Smooth muscle cell (in vitro differentiated cells): ENCODE measurements at regions not wholly inside any gene's neighbourhood (a gene's known extent, or its start where the extent isn't known, plus 50 kb on each side); places are given as distances from the start of the nearest gene placed in this dataset.

ENCODE experiments used
- DNase-seq: peaks from one replicate; lab custom pipeline; 2025; ENCODE audit not compliant: unreplicated experiment; lab: John Stamatoyannopoulos, UW
- H2AFZ ChIP-seq: fragments of 200-600 bp; sonication (generic); 2 replicates; pipeline ENCODE4 v1.6.0; 2016; ENCODE audit warnings: antibody characterized with exemption, low read depth, mild to moderate bottlenecking
- H3F3A ChIP-seq: fragments of 200-600 bp; sonication (generic); 2 replicates; pipeline ENCODE4 v1.6.0; 2017; ENCODE audit warnings: antibody characterized with exemption, low read depth
- H3K27ac ChIP-seq: fragments of 200-600 bp; sonication (generic); 2 replicates; pipeline ENCODE4 v1.5.1; 2016; ENCODE audit warnings: low read depth, mild to moderate bottlenecking
- H3K27me3 ChIP-seq: fragments of 200-600 bp; sonication (generic); 2 replicates; pipeline ENCODE4 v1.6.1; 2016; ENCODE audit warnings: low read depth, mild to moderate bottlenecking
- H3K36me3 ChIP-seq: fragments of 200-600 bp; sonication (generic); 2 replicates; pipeline ENCODE4 v1.5.1; 2016; ENCODE audit warnings: low read depth
- H3K4me1 ChIP-seq: fragments of 200-600 bp; sonication (generic); 2 replicates; pipeline ENCODE4 v1.5.1; 2016; ENCODE audit warnings: low read depth
- H3K4me2 ChIP-seq: fragments of 200-600 bp; sonication (generic); 2 replicates; pipeline ENCODE4 v1.6.0; 2016; ENCODE audit warnings: mild to moderate bottlenecking
- H3K4me3 ChIP-seq: fragments of 200-600 bp; sonication (generic); 2 replicates; pipeline ENCODE4 v1.5.1; 2016; ENCODE audit warnings: mild to moderate bottlenecking
- H3K79me2 ChIP-seq: fragments of 200-600 bp; sonication (generic); 2 replicates; pipeline ENCODE4 v1.6.0; 2016; ENCODE audit warnings: low read depth, mild to moderate bottlenecking
- H3K9ac ChIP-seq: fragments of 200-600 bp; sonication (generic); 2 replicates; pipeline ENCODE4 v1.6.0; 2016; ENCODE audit warnings: low read depth
- H3K9me3 ChIP-seq: fragments of 200-600 bp; sonication (generic); replicated peaks from 2 replicates; pipeline ENCODE4 v1.5.1; 2016; ENCODE audit warnings: low read depth
- H4K20me1 ChIP-seq: fragments of 200-600 bp; sonication (generic); 2 replicates; pipeline ENCODE4 v1.6.0; 2016; ENCODE audit warnings: low read depth
- WGBS: methylation state at CpG from one replicate; pipeline ENCODE4 v1.1.7; 2016; ENCODE audit warnings: low lambda C conversion rate; 5-methylcytosine and 5-hydroxymethylcytosine counted together
- TF ChIP-seq, protein P1 (sequence below): fragments of 200-600 bp; sonication (generic); IDR thresholded peaks from 2 replicates; pipeline ENCODE4 v1.5.1; 2017; ENCODE audit warnings: borderline replicate concordance, mild to moderate bottlenecking, antibody characterized with exemption; ENCODE audit not compliant: insufficient read depth, poor library complexity, severe bottlenecking

DNA sequence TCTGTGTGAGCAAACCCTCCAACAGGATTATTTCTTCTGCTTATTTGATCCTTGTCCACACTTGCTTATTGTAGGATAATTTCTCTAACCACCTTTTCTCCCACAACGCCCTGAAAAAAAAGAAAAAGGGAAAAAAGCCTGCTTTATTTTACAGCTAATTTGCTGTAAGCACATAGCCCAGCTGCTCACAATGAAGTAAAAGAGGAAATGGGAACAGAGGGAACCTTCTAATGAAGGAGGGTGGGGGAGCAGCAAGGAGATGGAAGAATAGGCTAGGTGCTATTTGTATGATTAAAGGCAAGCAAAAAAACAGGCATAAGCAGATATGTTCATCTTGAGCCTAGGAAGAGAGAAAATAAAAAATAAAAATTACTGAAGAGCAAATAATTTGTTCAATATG is 331.6 kb downstream of the TXNL1 start:
- Histone ChIP-seq H3K4me3 (no peak overlapping the region), H3K36me3 (no peaks in the 10 kb centered on the region), H3K79me2 (no peaks in the 10 kb centered on the region), H4K20me1 (no peaks in the 10 kb centered on the region), H3K4me2 (no peak overlapping the region), H3F3A (no peaks in the 10 kb centered on the region), H3K9me3 (no peaks in the 10 kb centered on the region), H3K27me3 (no peaks in the 10 kb centered on the region), H3K9ac (no peak overlapping the region), H2AFZ (no peak overlapping the region), H3K27ac (no peak overlapping the region), H3K4me1 (no peaks in the 10 kb centered on the region)
- WGBS: 82% methylated on average over 1 of the region's 1 CpG
- TF ChIP-seq, protein P1, sequence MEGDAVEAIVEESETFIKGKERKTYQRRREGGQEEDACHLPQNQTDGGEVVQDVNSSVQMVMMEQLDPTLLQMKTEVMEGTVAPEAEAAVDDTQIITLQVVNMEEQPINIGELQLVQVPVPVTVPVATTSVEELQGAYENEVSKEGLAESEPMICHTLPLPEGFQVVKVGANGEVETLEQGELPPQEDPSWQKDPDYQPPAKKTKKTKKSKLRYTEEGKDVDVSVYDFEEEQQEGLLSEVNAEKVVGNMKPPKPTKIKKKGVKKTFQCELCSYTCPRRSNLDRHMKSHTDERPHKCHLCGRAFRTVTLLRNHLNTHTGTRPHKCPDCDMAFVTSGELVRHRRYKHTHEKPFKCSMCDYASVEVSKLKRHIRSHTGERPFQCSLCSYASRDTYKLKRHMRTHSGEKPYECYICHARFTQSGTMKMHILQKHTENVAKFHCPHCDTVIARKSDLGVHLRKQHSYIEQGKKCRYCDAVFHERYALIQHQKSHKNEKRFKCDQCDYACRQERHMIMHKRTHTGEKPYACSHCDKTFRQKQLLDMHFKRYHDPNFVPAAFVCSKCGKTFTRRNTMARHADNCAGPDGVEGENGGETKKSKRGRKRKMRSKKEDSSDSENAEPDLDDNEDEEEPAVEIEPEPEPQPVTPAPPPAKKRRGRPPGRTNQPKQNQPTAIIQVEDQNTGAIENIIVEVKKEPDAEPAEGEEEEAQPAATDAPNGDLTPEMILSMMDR: no peak
- no peak for DNase-seq

DNA sequence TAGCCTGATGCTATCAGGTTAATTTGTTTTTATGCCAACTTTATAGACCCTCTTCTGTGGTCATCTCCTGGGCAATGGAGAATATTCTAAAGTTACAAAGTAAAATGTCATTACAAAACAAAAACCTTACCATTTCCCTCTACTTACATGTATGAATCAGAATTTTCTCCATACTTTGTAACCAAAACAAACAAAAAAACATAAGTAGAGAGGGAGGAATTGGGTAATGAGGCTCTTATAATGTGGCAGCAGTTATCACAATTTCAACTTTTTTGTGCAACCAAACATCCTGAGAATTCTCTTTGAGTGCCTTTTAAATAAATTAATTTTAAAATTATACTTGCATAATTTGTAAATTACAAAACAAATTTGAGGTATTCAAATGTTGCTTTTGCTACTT is 332.8 kb downstream of the TXNL1 start:
- Histone ChIP-seq H3K4me1 (peaks cover under 1% of the 10 kb centered on the region), H3K79me2 (no peaks in the 10 kb centered on the region), H3K9ac (no peak overlapping the region), H4K20me1 (no peaks in the 10 kb centered on the region), H3K4me3 (no peak overlapping the region), H3F3A (no peaks in the 10 kb centered on the region), H3K9me3 (no peaks in the 10 kb centered on the region), H3K27me3 (no peaks in the 10 kb centered on the region), H2AFZ (no peak overlapping the region), H3K4me2 (no peak overlapping the region), H3K27ac (no peak overlapping the region), H3K36me3 (no peaks in the 10 kb centered on the region)
- TF ChIP-seq, protein P1: no peak
- no peak for DNase-seq

DNA sequence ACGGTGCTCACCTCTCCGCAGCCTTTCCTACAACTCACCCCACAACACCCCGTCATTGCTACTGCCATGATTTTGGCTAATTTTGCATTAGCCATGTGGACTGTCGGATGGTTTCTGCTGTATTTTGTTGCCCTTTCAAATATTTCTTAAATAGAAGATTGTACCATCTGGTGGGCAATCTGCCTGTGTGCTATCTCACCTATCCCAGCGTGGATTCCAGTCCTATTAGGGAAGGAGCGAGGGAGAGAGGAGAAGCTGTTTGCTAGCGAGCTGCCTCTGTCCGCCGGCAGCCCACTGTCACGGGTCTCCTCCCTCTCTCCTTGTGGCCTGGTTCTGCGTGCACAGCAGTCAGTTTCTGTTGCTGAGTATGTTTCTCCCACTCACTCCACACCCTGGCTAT is 336.2 kb downstream of the TXNL1 start:
- H3K4me2 ChIP-seq: no peak overlapping the region
- H3K9me3 ChIP-seq: no peaks in the 10 kb centered on the region
- H3K79me2 ChIP-seq: no peaks in the 10 kb centered on the region
- H3K4me1 ChIP-seq: peaks cover 3% of the 10 kb centered on the region
- no peaks in the 10 kb centered on the region for H4K20me1 ChIP-seq
- TF ChIP-seq, protein P1: no peak
- H3F3A ChIP-seq: no peaks in the 10 kb centered on the region
- no peaks in the 10 kb centered on the region for H3K27me3 ChIP-seq
- no peak overlapping the region for H3K4me3 ChIP-seq
- DNase-seq: no peak
- H3K36me3 ChIP-seq: no peaks in the 10 kb centered on the region
- no peak overlapping the region for H2AFZ ChIP-seq
- H3K27ac ChIP-seq: no peak overlapping the region
- 85% methylated on average over 11 of the region's 11 CpGs for WGBS
- H3K9ac ChIP-seq: no peak overlapping the region

DNA sequence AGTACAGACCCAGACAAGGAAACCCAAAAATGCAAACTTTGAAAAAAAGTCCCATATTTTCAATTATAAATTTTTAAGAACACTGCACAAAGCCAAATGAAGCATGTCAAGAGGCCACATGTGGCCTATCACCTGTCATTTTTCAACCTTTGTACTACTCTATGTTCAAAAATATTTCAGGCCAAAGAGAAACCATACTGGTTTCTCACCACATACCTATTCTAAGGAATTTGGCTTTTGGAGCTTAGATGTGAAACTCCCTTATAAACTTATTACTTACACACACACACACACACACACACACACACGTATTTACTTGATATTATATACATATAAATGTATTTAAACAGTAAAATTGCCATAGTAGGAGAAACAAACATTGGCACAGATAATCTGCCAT is 338.7 kb downstream of the TXNL1 start:
- peaks cover 3% of the 10 kb centered on the region for H3K4me1 ChIP-seq
- H3K4me3 ChIP-seq: no peak overlapping the region
- DNase-seq: no peak
- H2AFZ ChIP-seq: no peak overlapping the region
- H3K27ac ChIP-seq: no peak overlapping the region
- no peak overlapping the region for H3K9ac ChIP-seq
- TF ChIP-seq, protein P1: no peak
- H3K27me3 ChIP-seq: no peaks in the 10 kb centered on the region
- WGBS: 91% methylated on average over 1 of the region's 1 CpG
- no peaks in the 10 kb centered on the region for H3K79me2 ChIP-seq
- H3K36me3 ChIP-seq: no peaks in the 10 kb centered on the region
- no peaks in the 10 kb centered on the region for H3K9me3 ChIP-seq
- H4K20me1 ChIP-seq: no peaks in the 10 kb centered on the region
- H3K4me2 ChIP-seq: no peak overlapping the region
- H3F3A ChIP-seq: no peaks in the 10 kb centered on the region
